ENCODE measurements at regions not wholly inside any gene's neighbourhood (a gene's known extent, or its start where the extent isn't known, plus 50 kb on each side); places are given as distances from the start of the nearest gene placed in this dataset.

DNA sequence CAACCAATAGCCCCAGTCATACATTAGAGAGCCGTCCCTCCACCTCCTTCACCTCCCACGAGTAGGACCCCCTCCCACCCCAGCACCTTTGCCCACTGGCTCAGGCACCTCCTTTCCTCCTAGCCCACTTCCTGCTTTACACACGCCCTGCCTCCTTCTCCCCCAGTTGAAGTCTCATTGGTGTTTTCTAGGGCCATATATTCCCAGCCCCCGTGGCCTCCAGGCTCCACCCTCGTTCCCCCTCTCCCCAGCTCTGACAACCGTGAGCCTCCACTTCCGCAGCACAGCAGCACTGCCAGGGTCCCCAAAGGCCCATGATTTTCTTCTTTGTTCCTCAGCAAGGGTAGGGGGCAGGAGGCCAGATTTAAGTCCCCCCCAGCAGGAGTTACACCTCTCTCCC, 340.3 kb upstream of the TNRC6C start:
- no peak overlapping the region for H3K9ac ChIP-seq (ENCODE audit: insufficient read depth in 1 of 2, low read depth in 2 of 2, low read length in 2 of 2)
- H4K20me1 ChIP-seq (replicated peaks; ENCODE audit: control insufficient read depth, insufficient read depth, low read length) = no peaks in the 10 kb centered on the region
- H3K27me3 ChIP-seq (ENCODE audit: control insufficient read depth in 2 of 2, insufficient read depth in 2 of 2, low read length in 2 of 2) = peaks cover 11 to 39% of the 10 kb centered on the region in 2 experiments
- H3K4me3 ChIP-seq = no peak overlapping the region
- WGBS (ENCODE audit: insufficient coverage, low coverage, missing lambda C conversion rate) = 0% methylated on average over 5 of the region's 7 CpGs
- no peak for ATAC-seq
- no peaks in the 10 kb centered on the region for H3K36me3 ChIP-seq (ENCODE audit: control insufficient read depth, insufficient read depth, low read length)
- H3K4me1 ChIP-seq (replicated peaks in 1 of 2; ENCODE audit: control insufficient read depth in 2 of 2, insufficient read depth in 2 of 2, low read length in 2 of 2) = no peaks in the 10 kb centered on the region; a peak in 2 of 5 replicates
- in situ Hi-C loops (cut with MboI) = no loop called here
- H3K79me2 ChIP-seq (ENCODE audit: control insufficient read depth, insufficient read depth, low read length) = no peaks in the 10 kb centered on the region
- DNase-seq (ENCODE audit: extremely low read depth in 1 of 4, low spot score in 3 of 4) = no peak
- no peak overlapping the region for H2AFZ ChIP-seq (ENCODE audit: low read depth, low read length)
- no peak for FAIRE-seq
- H3K4me2 ChIP-seq (ENCODE audit: insufficient read depth, low read length) = no peak overlapping the region
- no peaks in the 10 kb centered on the region for H3K9me1 ChIP-seq (ENCODE audit: control insufficient read depth, insufficient read depth, low read length)
- H3K9me3 ChIP-seq (replicated peaks; ENCODE audit: control insufficient read depth, insufficient read depth, low read depth, low read length) = no peaks in the 10 kb centered on the region
- ChIA-PET POLR2A (interaction anchor here (0.7 to 1.1 kb wide), 2 partner anchors 10 to 136 kb away, joined by 3 read pairs; no protein-coding TSS in a partner anchor), CTCF (ENCODE audit: low intra/inter-chr PET ratio) (no interaction called here)
- BruUV-seq (replicated peaks) = no TSS peak
- no peak for TF ChIP-seq DMBX1 (CRISPR knock-in tag; IDR thresholded peaks at IDR 0.05; ENCODE audit: borderline replicate concordance)
- 0 out of 2 replicates have a peak, but pooled peaks have one; percentile 1 for TF ChIP-seq SPI1 (IDR thresholded peaks at IDR 0.05; ENCODE audit: borderline replicate concordance, low read depth, low read length)
- H3K27ac ChIP-seq (ENCODE audit: extremely low read depth, low read depth, low read length) = no peak overlapping the region
- intact Hi-C loops (cut with micrococcal nuclease) = no loop called here

- WGBS (ENCODE audit: insufficient coverage, low coverage, missing lambda C conversion rate) = under 1% methylated on average over 11 of the region's 11 CpGs
- H4K20me1 ChIP-seq (replicated peaks; ENCODE audit: control insufficient read depth, insufficient read depth, low read length) = no peaks in the 10 kb centered on the region
- TF ChIP-seq SP2 (IDR thresholded peaks at IDR 0.05; ENCODE audit: extremely low read depth, low read depth, low read length, poor library complexity, severe bottlenecking) (no peak), ARHGAP35 (IDR thresholded peaks at IDR 0.05; ENCODE audit: partially characterized antibody) (no peak), NR2F6 (CRISPR knock-in tag; IDR thresholded peaks at IDR 0.05) (no peak), ZC3H8 (IDR thresholded peaks at IDR 0.05) (no peak), NEUROD1 (IDR thresholded peaks at IDR 0.05; ENCODE audit: borderline replicate concordance, low read depth, low read length, partially characterized antibody) (no peak), GATA2 (CRISPR knock-in tag; IDR thresholded peaks at IDR 0.05) (no peak), ZNF764 (CRISPR knock-in tag; IDR thresholded peaks at IDR 0.05; ENCODE audit: low read depth) (no peak), TCF7 (IDR thresholded peaks at IDR 0.05; ENCODE audit: borderline replicate concordance) (no peak), MAFF (IDR thresholded peaks at IDR 0.05; ENCODE audit: low read length) (no peak), STAT5A (IDR thresholded peaks at IDR 0.05; ENCODE audit: borderline replicate concordance, low read length) (no peak), RHOXF2B (CRISPR knock-in tag; conservative IDR thresholded peaks at IDR 0.05) (no peak), TCF3 (CRISPR knock-in tag; IDR thresholded peaks at IDR 0.05) (no peak), ZNF766 (CRISPR knock-in tag; conservative IDR thresholded peaks at IDR 0.05) (no peak), ZFP1 (CRISPR knock-in tag; IDR thresholded peaks at IDR 0.05) (no peak), ZNF12 (CRISPR knock-in tag; IDR thresholded peaks at IDR 0.05) (no peak)
- TF ChIP-seq, protein P1, sequence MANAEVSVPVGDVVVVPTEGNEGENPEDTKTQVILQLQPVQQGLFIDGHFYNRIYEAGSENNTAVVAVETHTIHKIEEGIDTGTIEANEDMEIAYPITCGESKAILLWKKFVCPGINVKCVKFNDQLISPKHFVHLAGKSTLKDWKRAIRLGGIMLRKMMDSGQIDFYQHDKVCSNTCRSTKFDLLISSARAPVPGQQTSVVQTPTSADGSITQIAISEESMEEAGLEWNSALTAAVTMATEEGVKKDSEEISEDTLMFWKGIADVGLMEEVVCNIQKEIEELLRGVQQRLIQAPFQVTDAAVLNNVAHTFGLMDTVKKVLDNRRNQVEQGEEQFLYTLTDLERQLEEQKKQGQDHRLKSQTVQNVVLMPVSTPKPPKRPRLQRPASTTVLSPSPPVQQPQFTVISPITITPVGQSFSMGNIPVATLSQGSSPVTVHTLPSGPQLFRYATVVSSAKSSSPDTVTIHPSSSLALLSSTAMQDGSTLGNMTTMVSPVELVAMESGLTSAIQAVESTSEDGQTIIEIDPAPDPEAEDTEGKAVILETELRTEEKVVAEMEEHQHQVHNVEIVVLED (CRISPR knock-in tag; IDR thresholded peaks at IDR 0.05) = no peak
- H3K79me2 ChIP-seq (ENCODE audit: control insufficient read depth, insufficient read depth, low read length) = no peaks in the 10 kb centered on the region
- FAIRE-seq (no peak), DNase-seq (ENCODE audit: extremely low read depth in 1 of 4, low spot score in 3 of 4) (no peak), ATAC-seq (no peak)
- no peak overlapping the region for H3K9ac ChIP-seq (ENCODE audit: insufficient read depth in 1 of 2, low read depth in 2 of 2, low read length in 2 of 2)
- no peaks in the 10 kb centered on the region for H3K36me3 ChIP-seq (ENCODE audit: control insufficient read depth, insufficient read depth, low read length)
- H3K4me3 ChIP-seq = no peak overlapping the region
- no TSS peak for BruUV-seq (replicated peaks)
- ChIA-PET POLR2A (interaction anchor here (0.7 to 2.4 kb wide), 2 partner anchors 22 to 136 kb away, joined by 3 to 10 read pairs; no protein-coding TSS in a partner anchor), CTCF (ENCODE audit: low intra/inter-chr PET ratio) (no interaction called here)
- intact Hi-C loops (cut with micrococcal nuclease) (no loop called here), in situ Hi-C loops (cut with MboI) (no loop called here)
- H3K27ac ChIP-seq (ENCODE audit: extremely low read depth, low read depth, low read length) = no peak overlapping the region
- no peaks in the 10 kb centered on the region for H3K9me3 ChIP-seq (replicated peaks; ENCODE audit: control insufficient read depth, insufficient read depth, low read depth, low read length)
- H2AFZ ChIP-seq (ENCODE audit: low read depth, low read length) = no peak overlapping the region
- H3K4me2 ChIP-seq (ENCODE audit: insufficient read depth, low read length) = no peak overlapping the region
- H3K27me3 ChIP-seq (ENCODE audit: control insufficient read depth in 2 of 2, insufficient read depth in 2 of 2, low read length in 2 of 2) = peaks cover 8 to 33% of the 10 kb centered on the region in 2 experiments
- no peaks in the 10 kb centered on the region; a peak in 2 of 5 replicates for H3K4me1 ChIP-seq (replicated peaks in 1 of 2; ENCODE audit: control insufficient read depth in 2 of 2, insufficient read depth in 2 of 2, low read length in 2 of 2)
- H3K9me1 ChIP-seq (ENCODE audit: control insufficient read depth, insufficient read depth, low read length) = no peaks in the 10 kb centered on the region
Measured at GRCh38 chr17:77618731-77619130, 339.8 kb upstream of the TNRC6C start.
